CD14-positive monocyte (primary cell): ENCODE measurements at regions not wholly inside any gene's neighbourhood (a gene's known extent, or its start where the extent isn't known, plus 50 kb on each side); places are given as distances from the start of the nearest gene placed in this dataset.

Experiments
- DNase-seq, 3 donors: peaks; one replicate each; pipeline ENCODE4 v3.0.0-alpha.2; 2011 to 2022
- H2AFZ ChIP-seq: 2 replicates; pipeline ENCODE4 v1.6.0; 2012; ENCODE audit warnings: mild to moderate bottlenecking, low read depth, low read length, inconsistent platforms; ENCODE audit not compliant: insufficient read depth, poor library complexity, severe bottlenecking
- H3K27ac ChIP-seq, 2 donors: 1 replicate in 1 of 2; 2 replicates in 1 of 2; pipeline ENCODE4 v1.5.1; 2012 to 2013; ENCODE audit warnings: low read length in 2 of 2, control low read depth in 1 of 2, inconsistent platforms in 1 of 2, low read depth in 1 of 2, mild to moderate bottlenecking in 1 of 2
- H3K27me3 ChIP-seq, 2 donors: one replicate each; pipeline versions ENCODE4 v1.6.0 to v1.6.1; 2011 to 2013; ENCODE audit warnings: low read length in 2 of 2; ENCODE audit not compliant: control insufficient read depth in 2 of 2, insufficient read depth in 2 of 2
- H3K36me3 ChIP-seq, 2 donors: replicated peaks in 1 of 2; 1 replicate in 1 of 2; 2 replicates in 1 of 2; pipeline versions ENCODE4 v1.5.1 to v1.6.1; 2012 to 2013; ENCODE audit warnings: low read length in 2 of 2, control low read depth in 1 of 2, inconsistent platforms in 1 of 2, mild to moderate bottlenecking in 1 of 2; ENCODE audit not compliant: insufficient read depth in 2 of 2, control insufficient read depth in 1 of 2
- H3K4me1 ChIP-seq, 2 donors: 1 replicate in 1 of 2; 2 replicates in 1 of 2; pipeline versions ENCODE4 v1.5.1 to v1.6.1; 2012 to 2013; ENCODE audit warnings: low read length in 2 of 2, control low read depth in 1 of 2, inconsistent platforms in 1 of 2, mild to moderate bottlenecking in 1 of 2, moderate library complexity in 1 of 2; ENCODE audit not compliant: insufficient read depth in 2 of 2, control insufficient read depth in 1 of 2
- H3K4me2 ChIP-seq: replicated peaks from 2 replicates; pipeline ENCODE3; 2012; ENCODE audit warnings: low read length, moderate library complexity, mild to moderate bottlenecking; ENCODE audit not compliant: poor library complexity, severe bottlenecking; ENCODE audit errors: extremely low read depth
- H3K4me3 ChIP-seq, 3 experiments: fragments of 200-600 bp in 1 of 3; sonication (generic) in 1 of 3; replicated peaks in 1 of 3; 1 replicate in 2 of 3; 2 replicates in 1 of 3; pipeline ENCODE4 v1.5.1; 2011 to 2013; ENCODE audit warnings: low read length in 3 of 3, mild to moderate bottlenecking in 3 of 3, control low read depth in 2 of 3, low read depth in 2 of 3, inconsistent platforms in 1 of 3, moderate library complexity in 1 of 3
- H3K79me2 ChIP-seq: 2 replicates; pipeline ENCODE4 v1.6.0; 2012; ENCODE audit warnings: mild to moderate bottlenecking, control low read depth, inconsistent platforms, low read length, moderate library complexity; ENCODE audit not compliant: insufficient read depth
- H3K9ac ChIP-seq: 2 replicates; pipeline ENCODE4 v1.6.0; 2017; ENCODE audit warnings: low read length, mild to moderate bottlenecking; ENCODE audit not compliant: insufficient read depth, poor library complexity, severe bottlenecking
- H3K9me3 ChIP-seq, 2 donors: replicated peaks in 1 of 2; 1 replicate in 1 of 2; 2 replicates in 1 of 2; pipeline versions ENCODE4 v1.5.1 to v1.6.1; 2012 to 2013; ENCODE audit warnings: low read length in 2 of 2, control low read depth in 1 of 2; ENCODE audit not compliant: control insufficient read depth in 1 of 2, insufficient read depth in 1 of 2
- H4K20me1 ChIP-seq: 2 replicates; pipeline ENCODE4 v1.6.0; 2012; ENCODE audit warnings: mild to moderate bottlenecking, low read length, control low read depth, moderate library complexity; ENCODE audit not compliant: insufficient read depth
- H3K27ac Mint-ChIP-seq, 7 donors: one replicate each; pipeline ENCODE4 v1.8.0; 2020; ENCODE audit warnings: mild to moderate bottlenecking in 7 of 7, mixed read lengths in 7 of 7, moderate library complexity in 6 of 7, inconsistent platforms in 2 of 7
- H3K27me3 Mint-ChIP-seq, 3 donors: one replicate each; pipeline ENCODE4 v1.8.0; 2021 to 2022; ENCODE audit warnings: low read depth in 3 of 3, mild to moderate bottlenecking in 3 of 3, mixed read lengths in 3 of 3, moderate library complexity in 3 of 3, inconsistent platforms in 1 of 3
- H3K36me3 Mint-ChIP-seq, 2 donors: one replicate each; pipeline ENCODE4 v1.8.0; 2020; ENCODE audit warnings: mixed read lengths in 2 of 2, inconsistent platforms in 1 of 2, mild to moderate bottlenecking in 1 of 2
- H3K4me1 Mint-ChIP-seq: one replicate; pipeline ENCODE4 v1.8.0; 2020; ENCODE audit warnings: mild to moderate bottlenecking, mixed read lengths
- H3K4me3 Mint-ChIP-seq, 2 donors: one replicate each; pipeline ENCODE4 v1.8.0; 2020; ENCODE audit warnings: mild to moderate bottlenecking in 2 of 2, mixed read lengths in 2 of 2, moderate library complexity in 1 of 2
- H3K9me3 Mint-ChIP-seq, 7 donors: one replicate each; pipeline ENCODE4 v1.8.0; 2020 to 2022; ENCODE audit warnings: mixed read lengths in 7 of 7, mild to moderate bottlenecking in 6 of 7, moderate library complexity in 6 of 7, inconsistent platforms in 2 of 7
- WGBS: methylation state at CpG from one replicate; pipeline ENCODE4 v1.1.5; 2013; ENCODE audit warnings: missing lambda C conversion rate; ENCODE audit not compliant: insufficient coverage; 5-methylcytosine and 5-hydroxymethylcytosine counted together
- intact Hi-C, 2 donors: fragments of 100-400 bp; cut with micrococcal nuclease; formaldehyde crosslinking; loops; one replicate each; pipeline versions ENCODE4 v1.15.0 to v1.15.1; 2023
- TF ChIP-seq, protein P1 (sequence below): fragments of 200-600 bp; IDR thresholded peaks from one replicate; pipeline ENCODE4 v1.8.0; 2022; ENCODE audit warnings: antibody characterized with exemption, mild to moderate bottlenecking

DNA sequence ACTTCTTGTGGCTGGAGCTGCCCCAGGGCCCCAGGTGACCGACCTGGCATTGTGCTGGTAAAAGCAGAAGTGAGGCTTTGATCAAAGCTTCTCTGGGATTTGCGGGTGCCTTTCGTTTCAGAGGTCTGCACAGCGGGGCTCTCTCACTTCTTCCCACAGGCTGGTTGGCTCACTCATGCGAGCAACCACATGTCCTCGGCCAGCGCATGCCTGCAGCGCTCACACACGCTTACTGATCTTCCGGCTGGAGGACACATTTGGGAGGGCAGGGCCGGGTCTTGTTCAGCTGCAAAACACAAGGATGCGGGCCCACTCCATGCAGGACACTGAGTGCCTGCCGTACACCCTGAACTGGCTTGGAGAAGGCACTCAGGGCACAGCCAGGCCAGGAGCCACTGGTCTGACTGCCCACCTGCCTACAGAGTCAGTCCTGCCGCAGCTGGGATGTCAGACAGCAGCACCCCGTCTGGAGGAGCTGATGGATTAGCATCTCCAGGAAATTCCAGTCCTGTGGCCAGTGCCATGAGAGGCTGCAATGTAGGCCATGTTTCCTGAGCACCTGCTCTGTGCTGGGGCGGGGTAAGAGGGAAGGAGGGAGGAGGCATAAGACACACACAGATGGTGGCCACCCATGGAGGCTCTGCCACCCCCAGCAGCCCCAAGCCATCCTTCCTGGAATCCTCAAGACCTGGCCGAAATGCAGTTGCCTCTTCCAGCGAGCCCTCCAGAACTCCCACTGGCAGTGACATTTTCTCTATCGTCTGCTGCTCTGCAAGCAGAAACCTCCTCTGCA, 1383.2 kb downstream of the BRD1 start:
- H3K4me2 ChIP-seq, result no peak overlapping the region
- TF ChIP-seq, protein P1, sequence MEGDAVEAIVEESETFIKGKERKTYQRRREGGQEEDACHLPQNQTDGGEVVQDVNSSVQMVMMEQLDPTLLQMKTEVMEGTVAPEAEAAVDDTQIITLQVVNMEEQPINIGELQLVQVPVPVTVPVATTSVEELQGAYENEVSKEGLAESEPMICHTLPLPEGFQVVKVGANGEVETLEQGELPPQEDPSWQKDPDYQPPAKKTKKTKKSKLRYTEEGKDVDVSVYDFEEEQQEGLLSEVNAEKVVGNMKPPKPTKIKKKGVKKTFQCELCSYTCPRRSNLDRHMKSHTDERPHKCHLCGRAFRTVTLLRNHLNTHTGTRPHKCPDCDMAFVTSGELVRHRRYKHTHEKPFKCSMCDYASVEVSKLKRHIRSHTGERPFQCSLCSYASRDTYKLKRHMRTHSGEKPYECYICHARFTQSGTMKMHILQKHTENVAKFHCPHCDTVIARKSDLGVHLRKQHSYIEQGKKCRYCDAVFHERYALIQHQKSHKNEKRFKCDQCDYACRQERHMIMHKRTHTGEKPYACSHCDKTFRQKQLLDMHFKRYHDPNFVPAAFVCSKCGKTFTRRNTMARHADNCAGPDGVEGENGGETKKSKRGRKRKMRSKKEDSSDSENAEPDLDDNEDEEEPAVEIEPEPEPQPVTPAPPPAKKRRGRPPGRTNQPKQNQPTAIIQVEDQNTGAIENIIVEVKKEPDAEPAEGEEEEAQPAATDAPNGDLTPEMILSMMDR, result no peak

DNA sequence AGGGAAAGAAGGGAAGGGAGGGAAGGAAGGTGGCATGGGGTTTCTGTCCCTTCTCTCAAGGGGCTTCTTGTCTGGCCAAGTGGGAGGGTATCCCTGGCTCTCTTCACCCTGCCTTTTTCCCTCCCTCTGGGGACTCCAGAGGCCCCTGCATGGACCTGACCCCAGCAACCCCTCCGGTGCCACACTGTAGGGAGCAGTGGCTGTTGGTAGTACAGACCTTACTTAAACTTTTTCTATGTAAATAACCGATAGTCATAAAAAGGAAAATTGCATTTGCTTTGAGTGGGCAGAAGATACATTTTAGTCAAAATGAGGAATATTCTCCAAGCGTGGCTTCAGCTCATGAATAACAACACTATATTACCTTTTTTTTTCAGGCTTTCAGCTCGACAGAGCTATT, 1384.0 kb downstream of the BRD1 start:
- no CpG with 5 or more reads among the region's 4 CpGs for WGBS
- Mint-ChIP-seq H3K36me3 (no peaks in the 10 kb centered on the region), H3K4me3 (no peak overlapping the region), H3K9me3 (peaks cover 0 to 4% (median 0%) of the 10 kb centered on the region in 7 donors), H3K27me3 (peaks cover 0 to 2% (median 0%) of the 10 kb centered on the region in 3 donors), H3K27ac (no peak overlapping the region), H3K4me1 (no peaks in the 10 kb centered on the region)
- Histone ChIP-seq H3K36me3 (no peaks in the 10 kb centered on the region), H2AFZ (no peak overlapping the region), H3K27me3 (no peaks in the 10 kb centered on the region), H3K4me2 (no peak overlapping the region), H4K20me1 (no peaks in the 10 kb centered on the region), H3K4me1 (no peaks in the 10 kb centered on the region), H3K79me2 (no peaks in the 10 kb centered on the region), H3K4me3 (no peak overlapping the region), H3K9me3 (peaks cover 0 to 9% of the 10 kb centered on the region in 2 donors), H3K9ac (no peak overlapping the region), H3K27ac (no peak overlapping the region)
- no peak for DNase-seq
- intact Hi-C loops, result no loop called here
- TF ChIP-seq, protein P1, result no peak

More for the DNA sequence above, 1383.2 kb downstream of the BRD1 start:
- Histone ChIP-seq H3K27ac (no peak overlapping the region), H4K20me1 (no peaks in the 10 kb centered on the region), H3K79me2 (no peaks in the 10 kb centered on the region), H2AFZ (no peak overlapping the region), H3K9ac (no peak overlapping the region), H3K9me3 (peaks cover 0 to 13% of the 10 kb centered on the region in 2 donors), H3K4me1 (no peaks in the 10 kb centered on the region), H3K36me3 (no peaks in the 10 kb centered on the region), H3K4me3 (no peak overlapping the region), H3K27me3 (no peaks in the 10 kb centered on the region)
- no peaks in the 10 kb centered on the region for H3K4me1 Mint-ChIP-seq
- no peak for DNase-seq
- peaks cover 0 to 2% (median 0%) of the 10 kb centered on the region in 3 donors for H3K27me3 Mint-ChIP-seq
- H3K36me3 Mint-ChIP-seq, result no peaks in the 10 kb centered on the region
- peaks cover 0 to 6% (median 0%) of the 10 kb centered on the region in 7 donors for H3K9me3 Mint-ChIP-seq
- H3K4me3 Mint-ChIP-seq, result no peak overlapping the region
- intact Hi-C loops, result no loop called here
- H3K27ac Mint-ChIP-seq, result peak overlapping the region in 1 of 7 donors; percentile 54
- 73% methylated on average over 17 of the region's 19 CpGs for WGBS
